HEK293T (cell line): ENCODE measurements at regions not wholly inside any gene's neighbourhood (a gene's known extent, or its start where the extent isn't known, plus 50 kb on each side); places are given as distances from the start of the nearest gene placed in this dataset.

Experiments used
- ARNT ChIP-seq: fragments of 450-650 bp; IDR thresholded peaks from 2 replicates; pipeline ENCODE4 v1.6.1; 2017; ENCODE audit warnings: mild to moderate bottlenecking
- BHLHE40 ChIP-seq: fragments of 450-650 bp; IDR thresholded peaks from 2 replicates; pipeline ENCODE4 v1.6.1; 2016; ENCODE audit warnings: mild to moderate bottlenecking, moderate library complexity, borderline replicate concordance
- CTBP1 ChIP-seq: fragments of 450-650 bp; IDR thresholded peaks from 2 replicates; pipeline ENCODE4 v1.6.1; 2016; ENCODE audit warnings: borderline replicate concordance
- ELF4 ChIP-seq: fragments of 450-650 bp; IDR thresholded peaks from 2 replicates; pipeline ENCODE4 v1.6.1; 2017; ENCODE audit warnings: antibody characterized with exemption
- FOXK2 ChIP-seq: fragments of 450-650 bp; IDR thresholded peaks from 2 replicates; pipeline ENCODE4 v1.6.1; 2016; ENCODE audit warnings: mild to moderate bottlenecking
- FOXM1 ChIP-seq: fragments of 450-650 bp; IDR thresholded peaks from 2 replicates; pipeline ENCODE4 v1.6.1; 2017; ENCODE audit warnings: mild to moderate bottlenecking, borderline replicate concordance
- HDGF ChIP-seq: fragments of 450-650 bp; IDR thresholded peaks from 2 replicates; pipeline ENCODE4 v1.6.1; 2017; ENCODE audit warnings: antibody characterized with exemption, borderline replicate concordance
- L3MBTL2 ChIP-seq: fragments of 450-650 bp; conservative IDR thresholded peaks from 2 replicates; pipeline ENCODE4 v1.6.1; 2016; ENCODE audit warnings: mild to moderate bottlenecking
- LEF1 ChIP-seq: fragments of 450-650 bp; IDR thresholded peaks from 2 replicates; pipeline ENCODE4 v1.6.1; 2017; ENCODE audit warnings: mild to moderate bottlenecking, borderline replicate concordance
- NFRKB ChIP-seq: fragments of 450-650 bp; IDR thresholded peaks from 2 replicates; pipeline ENCODE4 v1.6.1; 2016; ENCODE audit warnings: mild to moderate bottlenecking, moderate library complexity
- PKNOX1 ChIP-seq: fragments of 450-650 bp; IDR thresholded peaks from 2 replicates; pipeline ENCODE4 v1.6.1; 2016
- SP1 ChIP-seq: fragments of 450-650 bp; IDR thresholded peaks from 2 replicates; pipeline ENCODE4 v1.6.1; 2017
- SUZ12 ChIP-seq: fragments of 450-650 bp; IDR thresholded peaks from 2 replicates; pipeline ENCODE4 v1.6.1; 2016; ENCODE audit warnings: mild to moderate bottlenecking

GRCh38 chr21:15552914-15553494, 176.8 kb upstream of the USP25 start:
- TF ChIP-seq PKNOX1 (no peak), SUZ12 (no peak), FOXK2 (no peak), LEF1 (no peak), FOXM1 (no peak), HDGF (no peak), SP1 (no peak), CTBP1 (no peak), ELF4 (no peak), NFRKB (no peak), BHLHE40 (no peak), ARNT (no peak), L3MBTL2 (no peak)
